ENCODE measurements at regions not wholly inside any gene's neighbourhood (a gene's known extent, or its start where the extent isn't known, plus 50 kb on each side); places are given as distances from the start of the nearest gene placed in this dataset.

DNA sequence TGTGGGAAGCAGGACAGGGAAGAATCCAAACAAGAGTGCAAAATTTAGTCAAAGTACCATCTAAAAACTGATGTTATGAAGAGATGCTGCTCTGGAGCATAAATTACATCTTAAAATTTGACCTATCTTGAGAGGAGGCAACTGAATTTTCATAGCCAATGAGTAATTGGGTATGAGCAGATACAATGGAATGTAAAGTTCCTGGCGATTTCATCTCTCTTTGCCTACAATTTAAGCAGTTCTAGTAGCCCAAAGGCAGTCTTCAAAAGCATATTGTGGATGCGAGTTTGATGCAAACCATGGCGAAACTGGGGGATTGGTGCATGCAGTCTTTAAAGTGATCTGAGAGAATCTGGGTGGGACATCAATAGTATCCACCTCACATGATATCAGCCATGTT, 1265.9 kb downstream of the BRINP3 start:
- no peaks in the 10 kb centered on the region for H3K9me3 ChIP-seq (ENCODE audit: insufficient read depth, low read length, severe bottlenecking)
- H3K4me2 ChIP-seq (ENCODE audit: insufficient read depth, low read length), result no peak overlapping the region
- H3K27ac ChIP-seq (ENCODE audit: low read length), result no peak overlapping the region
- no peaks in the 10 kb centered on the region for H3K4me1 ChIP-seq (ENCODE audit: insufficient read depth, low read length)
- no peak overlapping the region for H2AFZ ChIP-seq (ENCODE audit: low read depth, low read length)
- H3K79me2 ChIP-seq (ENCODE audit: insufficient read depth, low read length), result no peaks in the 10 kb centered on the region
- H3K9ac ChIP-seq (ENCODE audit: low read depth, low read length), result no peak overlapping the region
- H3K36me3 ChIP-seq (ENCODE audit: insufficient read depth, low read length), result no peaks in the 10 kb centered on the region
- TF ChIP-seq, protein P1, sequence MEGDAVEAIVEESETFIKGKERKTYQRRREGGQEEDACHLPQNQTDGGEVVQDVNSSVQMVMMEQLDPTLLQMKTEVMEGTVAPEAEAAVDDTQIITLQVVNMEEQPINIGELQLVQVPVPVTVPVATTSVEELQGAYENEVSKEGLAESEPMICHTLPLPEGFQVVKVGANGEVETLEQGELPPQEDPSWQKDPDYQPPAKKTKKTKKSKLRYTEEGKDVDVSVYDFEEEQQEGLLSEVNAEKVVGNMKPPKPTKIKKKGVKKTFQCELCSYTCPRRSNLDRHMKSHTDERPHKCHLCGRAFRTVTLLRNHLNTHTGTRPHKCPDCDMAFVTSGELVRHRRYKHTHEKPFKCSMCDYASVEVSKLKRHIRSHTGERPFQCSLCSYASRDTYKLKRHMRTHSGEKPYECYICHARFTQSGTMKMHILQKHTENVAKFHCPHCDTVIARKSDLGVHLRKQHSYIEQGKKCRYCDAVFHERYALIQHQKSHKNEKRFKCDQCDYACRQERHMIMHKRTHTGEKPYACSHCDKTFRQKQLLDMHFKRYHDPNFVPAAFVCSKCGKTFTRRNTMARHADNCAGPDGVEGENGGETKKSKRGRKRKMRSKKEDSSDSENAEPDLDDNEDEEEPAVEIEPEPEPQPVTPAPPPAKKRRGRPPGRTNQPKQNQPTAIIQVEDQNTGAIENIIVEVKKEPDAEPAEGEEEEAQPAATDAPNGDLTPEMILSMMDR (IDR thresholded peaks at IDR 0.05; ENCODE audit: borderline replicate concordance, extremely low read depth, low read length, poor library complexity, severe bottlenecking), result no peak
- TF ChIP-seq EZH2 (IDR thresholded peaks at IDR 0.05; ENCODE audit: borderline replicate concordance, low read depth, low read length, severe bottlenecking), result no peak
- DNase-seq, result no peak
- H3K4me3 ChIP-seq (ENCODE audit: low read depth in 1 of 2, low read length in 2 of 2), result no peak overlapping the region
- H3K27me3 ChIP-seq (ENCODE audit: insufficient read depth, low read length, poor library complexity), result no peaks in the 10 kb centered on the region
- H4K20me1 ChIP-seq (ENCODE audit: insufficient read depth, low read length), result no peaks in the 10 kb centered on the region
- ATAC-seq (ENCODE audit: insufficient read depth, low read depth), result no peak

DNA sequence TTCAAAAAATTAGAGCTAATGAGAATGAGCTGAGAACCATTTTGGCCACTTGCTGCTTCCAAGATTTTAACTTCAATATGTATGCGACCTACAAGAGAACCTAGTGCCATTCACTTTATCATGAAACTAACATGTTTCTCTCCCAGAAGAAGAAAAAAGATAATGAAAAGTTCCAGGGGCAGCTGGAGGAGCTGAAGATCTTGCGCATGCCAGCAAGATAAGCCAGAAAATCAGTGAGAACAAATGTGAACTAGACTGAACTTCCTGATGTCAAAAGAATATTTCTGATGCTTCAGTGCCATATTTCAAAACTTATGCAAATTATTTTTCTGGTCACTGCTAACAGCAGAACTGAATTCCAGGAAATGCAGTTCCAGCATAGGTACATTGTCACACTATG, 1265.1 kb downstream of the BRINP3 start:
- DNase-seq, result no peak
- H3K4me1 ChIP-seq (ENCODE audit: insufficient read depth, low read length), result no peaks in the 10 kb centered on the region
- H3K27ac ChIP-seq (ENCODE audit: low read length), result no peak overlapping the region
- no peak overlapping the region for H3K4me3 ChIP-seq (ENCODE audit: low read depth in 1 of 2, low read length in 2 of 2)
- TF ChIP-seq EZH2 (IDR thresholded peaks at IDR 0.05; ENCODE audit: borderline replicate concordance, low read depth, low read length, severe bottlenecking), result no peak
- H3K36me3 ChIP-seq (ENCODE audit: insufficient read depth, low read length), result no peaks in the 10 kb centered on the region
- no peak overlapping the region for H3K9ac ChIP-seq (ENCODE audit: low read depth, low read length)
- ATAC-seq (ENCODE audit: insufficient read depth, low read depth), result no peak; the same call in 2 of the 3 replicates
- no peak overlapping the region for H2AFZ ChIP-seq (ENCODE audit: low read depth, low read length)
- H3K27me3 ChIP-seq (ENCODE audit: insufficient read depth, low read length, poor library complexity), result no peaks in the 10 kb centered on the region
- no peaks in the 10 kb centered on the region for H3K9me3 ChIP-seq (ENCODE audit: insufficient read depth, low read length, severe bottlenecking)
- H3K79me2 ChIP-seq (ENCODE audit: insufficient read depth, low read length), result no peaks in the 10 kb centered on the region
- H3K4me2 ChIP-seq (ENCODE audit: insufficient read depth, low read length), result no peak overlapping the region
- no peaks in the 10 kb centered on the region for H4K20me1 ChIP-seq (ENCODE audit: insufficient read depth, low read length)

DNA sequence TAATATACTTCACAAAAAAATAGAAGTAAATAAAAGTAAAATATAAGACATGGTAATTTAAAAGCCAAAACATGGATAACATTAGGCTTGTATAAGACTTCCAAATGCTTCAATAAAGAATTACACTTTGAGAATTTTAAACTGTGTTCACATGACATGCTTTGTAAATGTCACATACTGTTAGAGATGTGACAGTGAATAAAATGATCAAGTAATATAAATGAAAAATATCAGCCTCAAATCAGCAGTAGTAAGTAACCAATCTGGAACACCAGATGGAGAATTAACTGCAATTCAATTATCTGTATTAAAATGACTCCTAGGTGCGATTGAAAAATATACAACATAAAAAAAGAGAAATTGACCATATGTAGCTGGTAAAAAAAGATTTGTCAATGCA, 1260.8 kb downstream of the BRINP3 start:
- Histone ChIP-seq H3K36me3 (ENCODE audit: insufficient read depth, low read length) (no peaks in the 10 kb centered on the region), H3K27ac (ENCODE audit: low read length) (no peak overlapping the region), H4K20me1 (ENCODE audit: insufficient read depth, low read length) (no peaks in the 10 kb centered on the region), H3K9ac (ENCODE audit: low read depth, low read length) (no peak overlapping the region), H2AFZ (ENCODE audit: low read depth, low read length) (no peak overlapping the region), H3K27me3 (ENCODE audit: insufficient read depth, low read length, poor library complexity) (no peaks in the 10 kb centered on the region), H3K4me1 (ENCODE audit: insufficient read depth, low read length) (no peaks in the 10 kb centered on the region), H3K9me3 (ENCODE audit: insufficient read depth, low read length, severe bottlenecking) (no peaks in the 10 kb centered on the region), H3K4me2 (ENCODE audit: insufficient read depth, low read length) (no peak overlapping the region), H3K79me2 (ENCODE audit: insufficient read depth, low read length) (no peaks in the 10 kb centered on the region), H3K4me3 (ENCODE audit: low read depth in 1 of 2, low read length in 2 of 2) (no peak overlapping the region)
- DNase-seq, result no peak
- ATAC-seq (ENCODE audit: insufficient read depth, low read depth), result no peak
- TF ChIP-seq, protein P1 (IDR thresholded peaks at IDR 0.05; ENCODE audit: borderline replicate concordance, extremely low read depth, low read length, poor library complexity, severe bottlenecking), result no peak
- TF ChIP-seq EZH2 (IDR thresholded peaks at IDR 0.05; ENCODE audit: borderline replicate concordance, low read depth, low read length, severe bottlenecking), result no peak

DNA sequence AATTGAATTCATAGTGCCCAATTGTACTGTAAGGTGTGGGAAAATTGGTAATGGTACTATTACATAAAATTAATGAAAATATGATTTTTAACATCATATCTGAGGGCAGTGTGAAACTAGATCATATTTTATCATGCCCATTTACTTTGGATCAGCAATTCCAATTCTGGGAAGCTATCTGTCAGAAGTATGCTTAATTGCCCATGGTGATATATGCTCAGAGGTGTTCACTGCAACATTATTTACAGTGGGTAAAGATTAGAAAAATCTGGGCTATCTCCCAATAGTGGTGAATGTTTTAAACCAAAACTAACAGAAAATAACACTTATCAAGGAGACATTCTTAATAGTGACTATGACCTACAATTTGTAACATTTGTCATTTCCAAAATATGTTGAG, 1260.0 kb downstream of the BRINP3 start:
- Histone ChIP-seq H3K27ac (ENCODE audit: low read length) (no peak overlapping the region), H3K36me3 (ENCODE audit: insufficient read depth, low read length) (no peaks in the 10 kb centered on the region), H3K4me3 (ENCODE audit: low read depth in 1 of 2, low read length in 2 of 2) (no peak overlapping the region), H3K9me3 (ENCODE audit: insufficient read depth, low read length, severe bottlenecking) (no peaks in the 10 kb centered on the region), H3K4me1 (ENCODE audit: insufficient read depth, low read length) (no peaks in the 10 kb centered on the region), H3K9ac (ENCODE audit: low read depth, low read length) (no peak overlapping the region), H3K4me2 (ENCODE audit: insufficient read depth, low read length) (no peak overlapping the region), H2AFZ (ENCODE audit: low read depth, low read length) (no peak overlapping the region), H4K20me1 (ENCODE audit: insufficient read depth, low read length) (no peaks in the 10 kb centered on the region), H3K79me2 (ENCODE audit: insufficient read depth, low read length) (no peaks in the 10 kb centered on the region), H3K27me3 (ENCODE audit: insufficient read depth, low read length, poor library complexity) (no peaks in the 10 kb centered on the region)
- ATAC-seq (ENCODE audit: insufficient read depth, low read depth) (no peak), DNase-seq (no peak)
- TF ChIP-seq, protein P1 (IDR thresholded peaks at IDR 0.05; ENCODE audit: borderline replicate concordance, extremely low read depth, low read length, poor library complexity, severe bottlenecking), result no peak
- no peak for TF ChIP-seq EZH2 (IDR thresholded peaks at IDR 0.05; ENCODE audit: borderline replicate concordance, low read depth, low read length, severe bottlenecking)
